Activated T-helper 1 cell treated with anti-CD3 and anti-CD28 coated beads, Interleukin-12 subunit alpha, Interleukin-12 subunit beta, Interleukin-2, Interleukin-4 antibody, amounts not matched to agents 30 ng/mL and 10 ng/mL and 1 ng/mL, durations not matched to agents 14 hours and 24 hours and 36 hours (primary cell): ENCODE measurements at regions not wholly inside any gene's neighbourhood (a gene's known extent, or its start where the extent isn't known, plus 50 kb on each side); places are given as distances from the start of the nearest gene placed in this dataset.
"Not testable (repeated sequence)": the region's sequence is repeated elsewhere in the genome, so short reads cannot be mapped to it uniquely, and the experiment has no call there.

Experiments used
- DNase-seq: peaks from one replicate; pipeline ENCODE4 v3.0.0; 2021; ENCODE audit warnings: low spot score
- H3K27ac Mint-ChIP-seq: one replicate; pipeline ENCODE4 v1.8.0; 2021; ENCODE audit warnings: mild to moderate bottlenecking, mixed read lengths
- H3K27me3 Mint-ChIP-seq: one replicate; pipeline ENCODE4 v1.8.0; 2022; ENCODE audit warnings: mild to moderate bottlenecking, moderate library complexity, mixed read lengths; ENCODE audit not compliant: insufficient read depth
- H3K36me3 Mint-ChIP-seq: one replicate; pipeline ENCODE4 v1.8.0; 2021; ENCODE audit warnings: low read depth, mixed read lengths
- H3K4me1 Mint-ChIP-seq: one replicate; pipeline ENCODE4 v1.8.0; 2021; ENCODE audit warnings: low read depth, mixed read lengths
- H3K4me3 Mint-ChIP-seq: one replicate; pipeline ENCODE4 v1.8.0; 2021; ENCODE audit warnings: mild to moderate bottlenecking, moderate library complexity, mixed read lengths
- H3K9me3 Mint-ChIP-seq: one replicate; pipeline ENCODE4 v1.8.0; 2021; ENCODE audit warnings: mixed read lengths
- intact Hi-C: fragments of 100-400 bp; cut with micrococcal nuclease; formaldehyde crosslinking; loops from one replicate; pipeline ENCODE4 v1.15.1; 2024

DNA sequence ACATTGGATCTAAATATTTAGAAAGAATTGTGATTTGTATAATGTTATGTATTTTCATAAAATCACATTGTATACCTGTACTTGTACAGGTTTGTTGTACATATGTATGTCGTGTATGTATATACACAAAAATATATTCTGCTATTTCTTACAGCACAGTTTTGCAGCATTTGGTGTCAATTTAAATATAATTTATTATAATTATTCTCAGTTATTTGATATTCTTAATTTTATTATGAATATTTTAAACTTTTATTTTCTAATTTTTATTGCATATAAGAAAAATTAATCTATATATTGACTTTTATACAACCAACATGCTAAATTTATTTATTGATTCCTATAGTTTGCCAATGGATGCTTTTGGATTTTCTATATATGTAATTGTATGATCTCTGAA is 137.0 kb downstream of the GOLGA6L6 start:
- H3K4me3 Mint-ChIP-seq, H3K27me3 Mint-ChIP-seq, H3K9me3 Mint-ChIP-seq, H3K27ac Mint-ChIP-seq, intact Hi-C loops, H3K4me1 Mint-ChIP-seq, DNase-seq, H3K36me3 Mint-ChIP-seq: not testable (repeated sequence)

DNA sequence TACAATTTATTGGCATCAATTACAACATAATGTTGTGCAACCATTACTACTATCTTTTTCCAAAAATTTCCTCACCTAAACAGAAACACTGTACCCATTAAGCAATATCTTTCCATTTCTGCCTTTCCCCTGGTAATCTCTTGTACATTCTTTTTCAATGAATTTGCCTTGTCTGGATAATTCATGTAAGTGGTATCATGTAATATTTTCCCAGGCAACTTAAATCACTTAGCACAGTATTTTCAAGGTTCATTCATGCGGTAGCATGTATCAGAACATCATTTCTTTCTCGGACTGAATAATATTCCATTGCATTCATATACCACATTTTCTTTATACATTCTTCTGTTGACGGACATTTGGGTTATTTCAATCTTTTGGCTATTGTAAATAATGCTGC is 139.0 kb downstream of the GOLGA6L6 start:
- H3K27me3 Mint-ChIP-seq, H3K4me1 Mint-ChIP-seq, H3K36me3 Mint-ChIP-seq, H3K4me3 Mint-ChIP-seq, intact Hi-C loops, H3K27ac Mint-ChIP-seq, DNase-seq, H3K9me3 Mint-ChIP-seq: not testable (repeated sequence)

DNA sequence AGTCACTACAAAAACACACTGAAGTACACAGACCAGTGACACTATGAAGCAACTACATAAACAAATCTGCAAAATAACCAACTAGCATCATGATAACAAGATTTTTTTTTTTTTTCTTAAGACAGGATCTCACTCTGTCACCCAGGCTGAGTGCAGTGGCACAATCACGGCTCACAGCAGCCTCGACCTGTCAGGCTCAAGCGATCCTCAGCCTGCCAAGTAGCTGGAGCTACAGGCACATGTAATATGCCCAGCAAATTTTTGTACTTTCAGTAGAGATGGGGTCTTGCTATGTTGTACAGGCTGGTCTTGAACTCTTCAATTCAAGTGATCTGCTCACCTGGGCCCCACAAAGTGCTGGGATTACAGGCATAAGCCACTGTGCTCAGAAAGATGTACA is 140.5 kb downstream of the GOLGA6L6 start:
- H3K4me3 Mint-ChIP-seq, H3K36me3 Mint-ChIP-seq, DNase-seq, intact Hi-C loops, H3K4me1 Mint-ChIP-seq, H3K27ac Mint-ChIP-seq, H3K27me3 Mint-ChIP-seq, H3K9me3 Mint-ChIP-seq: not testable (repeated sequence)

- H3K9me3 Mint-ChIP-seq, H3K4me3 Mint-ChIP-seq, H3K27me3 Mint-ChIP-seq, H3K4me1 Mint-ChIP-seq, H3K27ac Mint-ChIP-seq, H3K36me3 Mint-ChIP-seq, DNase-seq, intact Hi-C loops: not testable (repeated sequence)
Measured at GRCh38 chr15:20398680-20399079, 142.9 kb downstream of the GOLGA6L6 start.

DNA sequence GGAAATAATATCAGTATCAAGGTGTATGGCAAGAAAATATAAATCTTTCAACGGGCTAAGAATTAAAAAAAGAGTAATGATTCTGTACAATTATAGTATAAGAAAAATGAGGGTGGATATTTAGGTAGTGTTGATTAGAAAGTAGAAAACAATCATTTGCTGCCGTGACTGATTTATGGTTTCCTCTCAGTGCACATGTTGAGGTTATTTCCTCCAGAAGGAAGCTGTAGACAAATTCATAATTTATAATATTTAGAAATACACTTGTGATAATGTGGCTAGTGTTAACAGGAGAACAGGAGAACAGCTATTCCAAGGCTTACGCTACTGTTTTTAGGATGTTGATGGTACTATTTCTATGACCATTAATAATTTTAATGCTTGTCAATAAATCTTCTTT is 153.4 kb downstream of the GOLGA6L6 start:
- H3K4me1 Mint-ChIP-seq, H3K9me3 Mint-ChIP-seq, H3K36me3 Mint-ChIP-seq, H3K27ac Mint-ChIP-seq, DNase-seq, H3K4me3 Mint-ChIP-seq, H3K27me3 Mint-ChIP-seq: not testable (repeated sequence)
- intact Hi-C loops: loop anchor here (2.0 kb wide), 1 partner anchor 17 kb away; no protein-coding TSS in a partner anchor

GRCh38 chr15:20386198-20386597 is 155.4 kb downstream of the GOLGA6L6 start:
- Mint-ChIP-seq H3K4me3 (no peak overlapping the region), H3K9me3 (no peaks in the 10 kb centered on the region), H3K27me3 (no peaks in the 10 kb centered on the region), H3K27ac (no peak overlapping the region), H3K4me1 (no peaks in the 10 kb centered on the region), H3K36me3 (no peaks in the 10 kb centered on the region)
- DNase-seq: no peak
- intact Hi-C loops: no loop called here

DNA sequence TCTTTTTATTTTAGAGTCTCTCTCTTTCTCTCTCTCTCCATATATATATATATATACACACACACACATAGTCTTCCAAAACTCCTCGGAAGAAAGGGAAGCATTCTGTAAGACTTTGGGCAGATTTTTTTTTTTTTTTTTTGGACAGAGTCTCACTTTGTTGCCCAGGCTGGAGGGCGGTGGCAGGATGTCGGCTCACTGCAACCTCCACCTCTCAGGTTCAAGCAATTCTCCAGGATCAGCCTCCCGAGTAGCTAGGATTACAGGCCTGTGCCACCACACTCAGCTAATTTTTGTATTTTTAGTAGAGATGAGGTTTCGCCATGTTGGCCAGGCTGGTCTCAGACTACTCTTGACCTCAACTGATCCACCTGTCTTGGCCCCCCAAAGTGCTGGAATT is 161.4 kb downstream of the GOLGA6L6 start:
- H3K4me1 Mint-ChIP-seq, intact Hi-C loops, H3K27me3 Mint-ChIP-seq, H3K4me3 Mint-ChIP-seq, H3K36me3 Mint-ChIP-seq, DNase-seq, H3K27ac Mint-ChIP-seq, H3K9me3 Mint-ChIP-seq: not testable (repeated sequence)

DNA sequence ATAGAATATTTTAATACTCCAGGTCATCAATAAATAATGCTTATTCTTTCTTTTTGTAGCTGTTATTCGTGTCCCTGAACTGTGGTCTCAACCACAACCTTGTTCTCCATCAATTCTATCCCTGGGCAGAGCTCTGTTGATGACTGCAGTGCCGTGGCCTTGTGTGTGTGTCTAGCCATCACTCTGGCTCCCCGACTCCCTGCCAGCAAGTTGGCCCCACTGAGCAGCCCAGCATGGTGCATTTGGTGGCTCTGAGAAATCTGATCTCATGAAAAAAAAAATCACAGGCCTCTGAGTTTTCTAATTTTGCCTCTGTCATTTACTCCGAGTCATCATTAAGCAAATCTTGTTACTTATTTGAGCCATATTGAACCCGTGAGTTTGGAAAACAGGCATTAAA is 164.7 kb downstream of the GOLGA6L6 start:
- Mint-ChIP-seq H3K9me3 (no peaks in the 10 kb centered on the region), H3K4me3 (no peak overlapping the region), H3K36me3 (no peaks in the 10 kb centered on the region), H3K4me1 (no peaks in the 10 kb centered on the region), H3K27ac (no peak overlapping the region), H3K27me3 (no peaks in the 10 kb centered on the region)
- no peak for DNase-seq
- intact Hi-C loops: no loop called here

GRCh38 chr15:20372416-20372815 is 169.2 kb downstream of the GOLGA6L6 start:
- H3K9me3 Mint-ChIP-seq, H3K27me3 Mint-ChIP-seq, H3K36me3 Mint-ChIP-seq, H3K27ac Mint-ChIP-seq, DNase-seq, H3K4me1 Mint-ChIP-seq, H3K4me3 Mint-ChIP-seq, intact Hi-C loops: not testable (repeated sequence)

DNA sequence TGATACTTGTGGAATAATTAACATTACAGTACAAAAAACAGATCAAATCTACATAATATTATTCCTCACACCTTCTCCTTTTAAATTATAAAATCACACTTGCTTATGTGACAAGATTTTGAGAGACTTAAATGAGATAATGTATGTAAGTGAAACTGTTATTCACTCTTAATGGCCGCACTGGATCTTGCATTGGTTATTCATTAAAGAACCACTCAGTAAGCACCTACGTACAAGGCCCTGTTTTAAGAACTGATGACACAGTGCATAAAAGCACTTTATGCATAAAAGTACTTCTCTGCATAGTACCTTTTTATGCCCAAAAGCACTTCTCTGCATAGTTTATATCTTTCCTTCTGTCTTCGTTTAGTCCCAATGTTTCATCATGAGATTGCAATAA is 172.1 kb downstream of the GOLGA6L6 start:
- Mint-ChIP-seq H3K27ac (no peak overlapping the region), H3K9me3 (no peaks in the 10 kb centered on the region), H3K27me3 (no peaks in the 10 kb centered on the region), H3K4me1 (no peaks in the 10 kb centered on the region), H3K36me3 (no peaks in the 10 kb centered on the region), H3K4me3 (no peak overlapping the region)
- intact Hi-C loops: loop anchor here (5.0 kb wide), 1 partner anchor 1883 kb away; no protein-coding TSS in a partner anchor
- no peak for DNase-seq

GRCh38 chr15:20368974-20369373 is 172.6 kb downstream of the GOLGA6L6 start:
- Mint-ChIP-seq H3K36me3 (no peaks in the 10 kb centered on the region), H3K4me1 (no peaks in the 10 kb centered on the region), H3K27ac (no peak overlapping the region), H3K27me3 (no peaks in the 10 kb centered on the region), H3K9me3 (no peaks in the 10 kb centered on the region), H3K4me3 (no peak overlapping the region)
- intact Hi-C loops: loop anchor here (5.0 kb wide), 1 partner anchor 1883 kb away; no protein-coding TSS in a partner anchor
- no peak for DNase-seq

- Mint-ChIP-seq H3K9me3 (no peaks in the 10 kb centered on the region), H3K27ac (no peak overlapping the region), H3K4me3 (no peak overlapping the region), H3K36me3 (no peaks in the 10 kb centered on the region), H3K4me1 (no peaks in the 10 kb centered on the region), H3K27me3 (no peaks in the 10 kb centered on the region)
- DNase-seq: no peak
- intact Hi-C loops: loop anchor here (5.0 kb wide), 1 partner anchor 1885 kb away; no protein-coding TSS in a partner anchor
Measured at GRCh38 chr15:20367093-20367492, 174.5 kb downstream of the GOLGA6L6 start.

DNA sequence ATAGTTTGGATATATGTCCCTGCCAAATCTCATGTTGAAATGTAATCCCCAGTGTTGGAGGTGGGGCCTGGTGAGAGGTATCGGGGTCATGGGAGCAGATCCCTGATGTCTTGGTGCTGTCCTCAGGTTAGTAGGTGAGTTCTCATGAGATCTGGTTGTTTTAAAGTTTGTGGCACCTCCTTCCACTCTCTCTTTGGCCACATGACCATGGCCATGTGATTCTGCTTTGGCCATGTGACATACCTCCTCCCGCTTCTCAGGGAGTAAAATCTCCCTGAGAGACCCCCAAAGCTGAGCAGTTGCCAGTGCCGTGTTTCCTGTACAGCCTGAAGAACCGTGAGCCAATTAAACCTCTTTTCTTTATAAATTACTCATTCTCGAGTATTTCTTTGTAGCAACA is 178.0 kb downstream of the GOLGA6L6 start:
- DNase-seq, H3K36me3 Mint-ChIP-seq, H3K4me1 Mint-ChIP-seq, H3K4me3 Mint-ChIP-seq, H3K27me3 Mint-ChIP-seq, H3K27ac Mint-ChIP-seq, H3K9me3 Mint-ChIP-seq, intact Hi-C loops: not testable (repeated sequence)

GRCh38 chr15:20361091-20361490 is 180.5 kb downstream of the GOLGA6L6 start:
- Mint-ChIP-seq H3K4me3 (no peak overlapping the region), H3K27me3 (no peaks in the 10 kb centered on the region), H3K36me3 (no peaks in the 10 kb centered on the region), H3K27ac (no peak overlapping the region), H3K4me1 (peaks cover 6% of the 10 kb centered on the region), H3K9me3 (no peaks in the 10 kb centered on the region)
- intact Hi-C loops: no loop called here
- DNase-seq: no peak
